ENCODE measurements at regions not wholly inside any gene's neighbourhood (a gene's known extent, or its start where the extent isn't known, plus 50 kb on each side); places are given as distances from the start of the nearest gene placed in this dataset.

- no peaks in the 10 kb centered on the region for H3K27me3 ChIP-seq
- DNase-seq: no peak
- H3K4me1 ChIP-seq: no peaks in the 10 kb centered on the region
- no peak overlapping the region for H3K4me3 ChIP-seq
- H3K9me3 ChIP-seq: no peaks in the 10 kb centered on the region
- no peaks in the 10 kb centered on the region for H3K36me3 ChIP-seq
- no peak overlapping the region for H3K27ac ChIP-seq
- no peak for TF ChIP-seq CTCF (IDR thresholded peaks at IDR 0.05)
- no peak for TF ChIP-seq POLR2A (IDR thresholded peaks at IDR 0.05)
Measured at GRCh38 chr6:113765909-113766308, 91.2 kb upstream of the MARCKS start.

GRCh38 chr6:113767985-113768384 lies 89.2 kb upstream of the MARCKS start:
- Histone ChIP-seq H3K36me3 (no peaks in the 10 kb centered on the region), H3K27ac (no peak overlapping the region), H3K4me1 (no peaks in the 10 kb centered on the region), H3K4me3 (no peak overlapping the region), H3K9me3 (no peaks in the 10 kb centered on the region), H3K27me3 (no peaks in the 10 kb centered on the region)
- DNase-seq: no peak
- TF ChIP-seq POLR2A (IDR thresholded peaks at IDR 0.05): no peak
- TF ChIP-seq CTCF (IDR thresholded peaks at IDR 0.05): no peak

GRCh38 chr6:113772961-113773360 lies 84.2 kb upstream of the MARCKS start:
- H3K27ac ChIP-seq: no peak overlapping the region
- DNase-seq: no peak

GRCh38 chr6:113774127-113774825 lies 82.9 kb upstream of the MARCKS start:
- DNase-seq: no peak
- TF ChIP-seq POLR2A (IDR thresholded peaks at IDR 0.05) (no peak), CTCF (IDR thresholded peaks at IDR 0.05) (no peak)
- no peaks in the 10 kb centered on the region for H3K4me1 ChIP-seq
- H3K36me3 ChIP-seq: no peaks in the 10 kb centered on the region
- H3K4me3 ChIP-seq: no peak overlapping the region
- no peaks in the 10 kb centered on the region for H3K9me3 ChIP-seq
- no peaks in the 10 kb centered on the region for H3K27me3 ChIP-seq
- H3K27ac ChIP-seq: no peak overlapping the region

More at GRCh38 chr6:113772961-113773360, 84.2 kb upstream of the MARCKS start:
- Histone ChIP-seq H3K27me3 (no peaks in the 10 kb centered on the region), H3K36me3 (no peaks in the 10 kb centered on the region), H3K9me3 (no peaks in the 10 kb centered on the region), H3K4me1 (no peaks in the 10 kb centered on the region), H3K4me3 (no peak overlapping the region)
- TF ChIP-seq POLR2A (IDR thresholded peaks at IDR 0.05) (no peak), CTCF (IDR thresholded peaks at IDR 0.05) (no peak)

- Histone ChIP-seq H3K27me3 (no peaks in the 10 kb centered on the region), H3K36me3 (no peaks in the 10 kb centered on the region), H3K27ac (no peak overlapping the region), H3K4me3 (no peak overlapping the region), H3K4me1 (no peaks in the 10 kb centered on the region), H3K9me3 (no peaks in the 10 kb centered on the region)
- TF ChIP-seq POLR2A (IDR thresholded peaks at IDR 0.05) (no peak), CTCF (IDR thresholded peaks at IDR 0.05) (no peak)
- DNase-seq: no peak
Measured at GRCh38 chr6:113776998-113777397, 80.1 kb upstream of the MARCKS start.

- no peak for TF ChIP-seq CTCF (IDR thresholded peaks at IDR 0.05)
- no peak for TF ChIP-seq POLR2A (IDR thresholded peaks at IDR 0.05)
- H3K36me3 ChIP-seq: no peaks in the 10 kb centered on the region
- no peak overlapping the region for H3K4me3 ChIP-seq
- H3K4me1 ChIP-seq: no peaks in the 10 kb centered on the region
- no peaks in the 10 kb centered on the region for H3K27me3 ChIP-seq
- H3K27ac ChIP-seq: no peak overlapping the region
- no peaks in the 10 kb centered on the region for H3K9me3 ChIP-seq
- DNase-seq: no peak
Measured at GRCh38 chr6:113777601-113778000, 79.5 kb upstream of the MARCKS start.
